HG03025 (cell line): ENCODE measurements at regions not wholly inside any gene's neighbourhood (a gene's known extent, or its start where the extent isn't known, plus 50 kb on each side); places are given as distances from the start of the nearest gene placed in this dataset.
"Not testable (repeated sequence)": the region's sequence is repeated elsewhere in the genome, so short reads cannot be mapped to it uniquely, and the experiment has no call there.

Source experiments
- ATAC-seq: cut with Tn5 transposase; IDR thresholded peaks from one replicate; pipeline ENCODE4 v1.9.1; 2021; ENCODE audit warnings: mild to moderate bottlenecking, moderate library complexity; ENCODE audit not compliant: unreplicated experiment, low FRiP score

- ATAC-seq, result no peak
Observed at GRCh38 chr2:67067656-67068055, 329.5 kb upstream of the ETAA1 start.

GRCh38 chr2:67070826-67071225 lies 326.3 kb upstream of the ETAA1 start:
- no peak for ATAC-seq

- ATAC-seq, result no peak
Observed at GRCh38 chr2:67075056-67075455, 322.1 kb upstream of the ETAA1 start.

- no peak for ATAC-seq
Observed at GRCh38 chr2:67075530-67076238, 321.4 kb upstream of the ETAA1 start.

GRCh38 chr2:67076239-67076624 lies 320.9 kb upstream of the ETAA1 start:
- no peak for ATAC-seq

GRCh38 chr2:67079729-67080128 lies 317.4 kb upstream of the ETAA1 start:
- no peak for ATAC-seq

GRCh38 chr2:67082813-67083212 lies 314.3 kb upstream of the ETAA1 start:
- ATAC-seq, result no peak

GRCh38 chr2:67083951-67084350 lies 313.2 kb upstream of the ETAA1 start:
- ATAC-seq, result no peak

GRCh38 chr2:67085146-67085545 lies 312.0 kb upstream of the ETAA1 start:
- ATAC-seq, result no peak

- no peak for ATAC-seq
Observed at GRCh38 chr2:67091681-67092080, 305.5 kb upstream of the ETAA1 start.

GRCh38 chr2:67095121-67095520 lies 302.0 kb upstream of the ETAA1 start:
- ATAC-seq, result no peak

- ATAC-seq, result no peak
Observed at GRCh38 chr2:67096886-67097285, 300.2 kb upstream of the ETAA1 start.

- no peak for ATAC-seq
Observed at GRCh38 chr2:67103157-67103556, 294.0 kb upstream of the ETAA1 start.

GRCh38 chr2:67108231-67108630 lies 288.9 kb upstream of the ETAA1 start:
- ATAC-seq, result no peak

GRCh38 chr2:67124531-67124930 lies 272.6 kb upstream of the ETAA1 start:
- ATAC-seq, result no peak

- no peak for ATAC-seq
Observed at GRCh38 chr2:67130531-67131256, 266.4 kb upstream of the ETAA1 start.

- ATAC-seq, result no peak
Observed at GRCh38 chr2:67131257-67131609, 265.9 kb upstream of the ETAA1 start.

- not testable (repeated sequence) for ATAC-seq
Observed at GRCh38 chr2:67132441-67132940, 264.6 kb upstream of the ETAA1 start.

- ATAC-seq, result no peak
Observed at GRCh38 chr2:67135208-67135607, 261.9 kb upstream of the ETAA1 start.

- no peak for ATAC-seq
Observed at GRCh38 chr2:67137699-67138098, 259.4 kb upstream of the ETAA1 start.

- ATAC-seq, result no peak
Observed at GRCh38 chr2:67142071-67142470, 255.1 kb upstream of the ETAA1 start.

GRCh38 chr2:67142741-67143140 lies 254.4 kb upstream of the ETAA1 start:
- ATAC-seq, result no peak
